ENCODE measurements at regions not wholly inside any gene's neighbourhood (a gene's known extent, or its start where the extent isn't known, plus 50 kb on each side); places are given as distances from the start of the nearest gene placed in this dataset.

DNA sequence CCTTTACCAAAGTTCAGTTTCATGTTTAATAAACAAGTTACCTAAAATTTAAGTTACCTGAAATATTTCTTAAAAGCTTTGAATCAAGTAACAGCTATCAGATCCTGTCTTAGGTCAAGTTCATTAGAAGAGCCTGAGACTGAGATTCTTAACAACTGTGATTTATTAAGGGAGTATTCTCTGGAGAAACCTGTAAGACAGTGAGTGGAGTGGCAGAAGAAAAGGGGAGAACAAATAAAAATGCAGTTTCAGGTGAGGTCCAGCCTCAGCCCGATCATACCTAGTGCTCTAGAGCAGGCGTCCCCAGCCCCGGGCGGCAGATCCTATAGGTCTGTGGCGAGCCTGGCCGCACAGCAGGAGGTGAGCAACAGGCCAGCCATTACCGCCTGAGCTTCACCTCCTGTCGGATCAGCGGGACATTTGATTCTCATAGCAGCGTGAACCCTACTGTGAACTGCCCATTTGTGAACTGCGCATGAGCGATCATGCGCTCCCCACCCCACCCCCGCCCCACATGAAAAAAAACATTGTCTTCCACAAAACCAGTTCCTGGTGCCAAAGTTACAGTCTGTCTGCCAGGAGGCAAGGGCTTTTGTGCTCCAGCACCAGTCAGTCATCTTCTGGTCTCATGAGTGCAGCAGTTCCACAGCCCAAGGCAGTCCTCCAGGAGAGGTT, 59.2 kb upstream of the ADGRB3 start:
- ATAC-seq: no peak
- ChIA-PET POLR2A (no interaction called here), CTCF (no interaction called here)
- TF ChIP-seq MAZ (IDR thresholded peaks at IDR 0.05; ENCODE audit: borderline replicate concordance, low read depth, low read length) (no peak), HOXB5 (CRISPR knock-in tag; IDR thresholded peaks at IDR 0.05) (no peak), PHF8 (IDR thresholded peaks at IDR 0.05; ENCODE audit: borderline replicate concordance, low read depth) (no peak), ZC3H11A (IDR thresholded peaks at IDR 0.05) (no peak), KDM5A (IDR thresholded peaks at IDR 0.05) (no peak), KDM1A (IDR thresholded peaks at IDR 0.05; ENCODE audit: low read depth) (no peak), HOXB13 (CRISPR knock-in tag; IDR thresholded peaks at IDR 0.05; ENCODE audit: low read depth) (no peak), BHLHE40 (IDR thresholded peaks at IDR 0.05; ENCODE audit: low read depth, low read length) (no peak), NFE2L2 (conservative IDR thresholded peaks at IDR 0.05; ENCODE audit: low read length) (no peak), FOSB (CRISPR knock-in tag; IDR thresholded peaks at IDR 0.05) (no peak), ESRRA (IDR thresholded peaks at IDR 0.05; ENCODE audit: borderline replicate concordance, low read length) (no peak), RAD21 (conservative IDR thresholded peaks at IDR 0.05 in 1 of 2, IDR thresholded peaks at IDR 0.05 in 1 of 2) (no peak), CHD2 (IDR thresholded peaks at IDR 0.05; ENCODE audit: low read length, partially characterized antibody) (no peak)
- TF ChIP-seq, protein P1, sequence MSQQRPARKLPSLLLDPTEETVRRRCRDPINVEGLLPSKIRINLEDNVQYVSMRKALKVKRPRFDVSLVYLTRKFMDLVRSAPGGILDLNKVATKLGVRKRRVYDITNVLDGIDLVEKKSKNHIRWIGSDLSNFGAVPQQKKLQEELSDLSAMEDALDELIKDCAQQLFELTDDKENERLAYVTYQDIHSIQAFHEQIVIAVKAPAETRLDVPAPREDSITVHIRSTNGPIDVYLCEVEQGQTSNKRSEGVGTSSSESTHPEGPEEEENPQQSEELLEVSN (IDR thresholded peaks at IDR 0.05; ENCODE audit: borderline replicate concordance, low read depth): no peak
- Histone ChIP-seq H3K4me3 (no peak overlapping the region), H3K9me3 (no peaks in the 10 kb centered on the region), H3K4me1 (no peaks in the 10 kb centered on the region), H3K4me2 (no peak overlapping the region), H3K27ac (no peak overlapping the region)
- DNase-seq (ENCODE audit: low read depth in 1 of 2, low spot score in 1 of 2): peak in 1 of 2 experiments; percentile 2
- no peak for FAIRE-seq
- WGBS (ENCODE audit: missing lambda C conversion rate): 10% methylated on average over 4 of the region's 14 CpGs

DNA sequence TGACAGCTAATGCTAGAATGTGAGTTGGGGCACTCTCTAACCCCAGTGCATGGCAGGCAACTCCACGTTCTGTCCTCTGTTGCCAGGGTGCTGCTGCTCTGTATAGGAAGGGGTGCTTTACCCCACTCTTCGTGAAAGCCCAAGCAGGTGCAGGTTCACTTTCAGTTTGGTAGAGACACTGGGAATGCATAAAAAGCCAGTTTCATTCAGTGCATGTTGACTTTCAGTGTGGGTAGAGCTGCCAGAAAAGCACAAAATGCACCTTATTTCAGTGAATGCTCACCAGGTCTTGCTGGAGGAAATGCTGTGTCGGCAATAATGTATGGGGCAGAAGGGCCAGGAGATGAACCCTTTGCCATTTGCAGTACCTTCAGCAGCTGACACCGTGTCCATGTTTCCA, 62.1 kb upstream of the ADGRB3 start:
- WGBS (ENCODE audit: missing lambda C conversion rate): 16% methylated on average over 3 of the region's 4 CpGs
- no peak overlapping the region for H3K4me2 ChIP-seq
- ATAC-seq: no peak
- no peak for DNase-seq (ENCODE audit: low read depth in 1 of 2, low spot score in 1 of 2)
- ChIA-PET POLR2A (no interaction called here), CTCF (no interaction called here)
- no peak for FAIRE-seq
- H3K9me3 ChIP-seq: no peaks in the 10 kb centered on the region
- no peak for TF ChIP-seq TFCP2L1 (CRISPR knock-in tag; IDR thresholded peaks at IDR 0.05)
- TF ChIP-seq MAFK (IDR thresholded peaks at IDR 0.05; ENCODE audit: partially characterized antibody): peak; percentile 71
- no peak for TF ChIP-seq KDM1A (IDR thresholded peaks at IDR 0.05; ENCODE audit: low read depth)
- TF ChIP-seq, protein P2, sequence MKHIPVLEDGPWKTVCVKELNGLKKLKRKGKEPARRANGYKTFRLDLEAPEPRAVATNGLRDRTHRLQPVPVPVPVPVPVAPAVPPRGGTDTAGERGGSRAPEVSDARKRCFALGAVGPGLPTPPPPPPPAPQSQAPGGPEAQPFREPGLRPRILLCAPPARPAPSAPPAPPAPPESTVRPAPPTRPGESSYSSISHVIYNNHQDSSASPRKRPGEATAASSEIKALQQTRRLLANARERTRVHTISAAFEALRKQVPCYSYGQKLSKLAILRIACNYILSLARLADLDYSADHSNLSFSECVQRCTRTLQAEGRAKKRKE (CRISPR knock-in tag; IDR thresholded peaks at IDR 0.05; ENCODE audit: low read depth): no peak
- no peak for TF ChIP-seq CBX2 (IDR thresholded peaks at IDR 0.05; ENCODE audit: borderline replicate concordance, low read depth)
- TF ChIP-seq HOXB5 (CRISPR knock-in tag; IDR thresholded peaks at IDR 0.05): no peak
- TF ChIP-seq KDM5A (IDR thresholded peaks at IDR 0.05): no peak
- no peak for TF ChIP-seq TP53 (CRISPR knock-in tag; IDR thresholded peaks at IDR 0.05)
- no peak overlapping the region for H3K27ac ChIP-seq
- no peaks in the 10 kb centered on the region for H3K4me1 ChIP-seq
- no peak overlapping the region for H3K4me3 ChIP-seq

DNA sequence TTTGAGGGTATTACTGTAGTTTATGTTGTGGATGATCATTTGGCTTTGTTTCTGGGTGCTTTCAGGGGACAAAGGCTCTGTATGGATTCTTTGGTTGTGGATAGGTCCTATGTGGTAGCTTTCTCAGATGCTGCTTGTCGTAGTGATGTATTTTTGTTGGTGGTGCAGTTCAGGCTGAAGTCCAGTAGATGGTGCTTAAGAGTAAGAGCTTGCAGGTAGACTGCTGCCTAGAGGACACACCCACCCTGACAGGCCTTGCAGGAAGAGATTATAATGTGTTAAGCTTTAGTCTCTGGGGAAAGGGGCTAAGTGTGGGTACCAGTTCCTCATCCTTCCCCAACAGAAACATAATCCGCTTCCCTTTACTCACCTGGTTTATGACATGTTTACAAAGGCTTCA, 62.6 kb upstream of the ADGRB3 start:
- ChIA-PET POLR2A (no interaction called here), CTCF (no interaction called here)
- peak in 1 of 2 experiments; percentile 18; a peak in 1 of 5 replicates for TF ChIP-seq RAD21 (conservative IDR thresholded peaks at IDR 0.05 in 1 of 2, IDR thresholded peaks at IDR 0.05 in 1 of 2)
- TF ChIP-seq NR3C1 (IDR thresholded peaks at IDR 0.05): no peak
- no peaks in the 10 kb centered on the region for H3K4me1 ChIP-seq
- ATAC-seq: no peak
- DNase-seq (ENCODE audit: low read depth in 1 of 2, low spot score in 1 of 2): peak in 1 of 2 experiments; percentile 47
- no peak overlapping the region for H3K27ac ChIP-seq
- H3K4me3 ChIP-seq: no peak overlapping the region
- H3K9me3 ChIP-seq: no peaks in the 10 kb centered on the region
- FAIRE-seq: no peak
- 47% methylated on average over 2 of the region's 2 CpGs for WGBS (ENCODE audit: missing lambda C conversion rate)
- H3K4me2 ChIP-seq: no peak overlapping the region

DNA sequence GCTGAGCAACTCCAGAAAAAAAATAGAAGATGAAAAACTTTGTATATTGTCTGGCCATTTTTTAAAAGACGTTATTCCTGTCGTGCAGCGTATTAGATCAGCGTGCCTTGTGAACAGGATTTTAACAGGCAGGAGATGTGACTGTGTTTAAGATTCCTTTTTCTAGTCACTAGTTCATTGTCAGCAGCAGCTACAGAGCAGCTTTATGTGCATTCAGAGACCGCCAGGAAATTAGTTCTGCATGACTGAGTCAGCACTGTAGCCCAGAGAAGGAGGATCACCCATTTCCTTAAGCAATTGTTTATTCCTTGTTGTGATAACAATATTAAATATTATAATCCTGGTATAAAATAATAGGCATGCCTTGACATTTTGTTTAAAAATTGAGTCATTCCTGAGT, 75.4 kb upstream of the ADGRB3 start:
- ATAC-seq (no peak), FAIRE-seq (no peak), DNase-seq (ENCODE audit: low read depth in 1 of 2, low spot score in 1 of 2) (no peak)
- Histone ChIP-seq H3K4me3 (no peak overlapping the region), H3K4me1 (no peaks in the 10 kb centered on the region), H3K4me2 (no peak overlapping the region), H3K27ac (no peak overlapping the region), H3K9me3 (no peaks in the 10 kb centered on the region)
- 36% methylated on average over 5 of the region's 5 CpGs for WGBS (ENCODE audit: missing lambda C conversion rate)
- CTCF ChIA-PET: no interaction called here
- POLR2A ChIA-PET: no interaction called here
- no peak for TF ChIP-seq NR3C1 (IDR thresholded peaks at IDR 0.05)
- no peak for TF ChIP-seq NFE2L2 (conservative IDR thresholded peaks at IDR 0.05; ENCODE audit: low read length)

All from A549 (cell line).